A549 (cell line): ENCODE measurements at regions not wholly inside any gene's neighbourhood (a gene's known extent, or its start where the extent isn't known, plus 50 kb on each side); places are given as distances from the start of the nearest gene placed in this dataset.

ENCODE experiments used
- CHD2 ChIP-seq: fragments of 150-350 bp; IDR thresholded peaks from 2 replicates; pipeline ENCODE4 v1.6.1; 2014; ENCODE audit warnings: low read length; ENCODE audit not compliant: partially characterized antibody
- FOSL2 ChIP-seq, 2 experiments: fragments of 450-650 bp in 1 of 2; fragments of >200 bp in 1 of 2; sonication (Bioruptor Twin) in 1 of 2; formaldehyde crosslinking; IDR thresholded peaks; 2 replicates each; pipeline versions ENCODE4 v1.5.0 to v1.6.1; 2016 to 2020; ENCODE audit warnings: mild to moderate bottlenecking in 1 of 2, moderate library complexity in 1 of 2
- HOXA7 ChIP-seq: fragments of 250-450 bp; sonication (Bioruptor Pico); IDR thresholded peaks from 2 replicates; pipeline ENCODE4 v1.5.0; 2020; ENCODE audit warnings: mild to moderate bottlenecking, moderate library complexity
- KDM5A ChIP-seq: fragments of 200-600 bp; sonication (generic); IDR thresholded peaks from 2 replicates; pipeline ENCODE4 v1.6.1; 2016; ENCODE audit warnings: antibody characterized with exemption, mild to moderate bottlenecking
- NR3C1 ChIP-seq: fragments of >200 bp; sonication (Bioruptor Twin); formaldehyde crosslinking; IDR thresholded peaks from 3 replicates; pipeline ENCODE4 v1.6.1; 2017
- POLR2A ChIP-seq: IDR thresholded peaks from 2 replicates; pipeline ENCODE4 v1.6.1; 2012; ENCODE audit warnings: mild to moderate bottlenecking, low read length
- RAD21 ChIP-seq, 2 experiments: fragments of >200 bp in 1 of 2; sonication (Bioruptor Twin) in 1 of 2; formaldehyde crosslinking in 1 of 2; IDR thresholded peaks in 1 of 2; conservative IDR thresholded peaks in 1 of 2; 2 replicates in 1 of 2; 3 replicates in 1 of 2; pipeline ENCODE4 v1.6.1; 2012 to 2018; ENCODE audit warnings: inconsistent platforms in 1 of 2
- RNF2 ChIP-seq: fragments of 200-600 bp; sonication (generic); IDR thresholded peaks from 2 replicates; pipeline ENCODE4 v1.6.1; 2016; ENCODE audit warnings: low read depth, mild to moderate bottlenecking, antibody characterized with exemption, moderate library complexity, borderline replicate concordance
- SMC3 ChIP-seq: fragments of >200 bp; sonication (Bioruptor Twin); formaldehyde crosslinking; IDR thresholded peaks from 3 replicates; pipeline ENCODE4 v1.6.1; 2018; ENCODE audit warnings: inconsistent platforms
- TP53 ChIP-seq: fragments of 250-450 bp; sonication (Bioruptor Pico); IDR thresholded peaks from 2 replicates; pipeline ENCODE4 v1.5.0; 2021; ENCODE audit warnings: mild to moderate bottlenecking, moderate library complexity
- TF ChIP-seq, protein P1 (sequence below): fragments of >200 bp; sonication (Bioruptor Twin); formaldehyde crosslinking; IDR thresholded peaks from 3 replicates; pipeline ENCODE4 v1.5.1; 2016
- TF ChIP-seq, protein P2 (sequence below): fragments of 450-650 bp; IDR thresholded peaks from 2 replicates; pipeline ENCODE4 v1.6.1; 2014; ENCODE audit warnings: antibody characterized with exemption
- TF ChIP-seq, protein P3 (sequence below): IDR thresholded peaks from 2 replicates; pipeline ENCODE4 v1.6.1; 2012
- TF ChIP-seq, protein P4 (sequence below): fragments of 150-350 bp; IDR thresholded peaks from 2 replicates; pipeline ENCODE4 v1.6.1; 2014; ENCODE audit warnings: low read depth, mild to moderate bottlenecking, low read length

DNA sequence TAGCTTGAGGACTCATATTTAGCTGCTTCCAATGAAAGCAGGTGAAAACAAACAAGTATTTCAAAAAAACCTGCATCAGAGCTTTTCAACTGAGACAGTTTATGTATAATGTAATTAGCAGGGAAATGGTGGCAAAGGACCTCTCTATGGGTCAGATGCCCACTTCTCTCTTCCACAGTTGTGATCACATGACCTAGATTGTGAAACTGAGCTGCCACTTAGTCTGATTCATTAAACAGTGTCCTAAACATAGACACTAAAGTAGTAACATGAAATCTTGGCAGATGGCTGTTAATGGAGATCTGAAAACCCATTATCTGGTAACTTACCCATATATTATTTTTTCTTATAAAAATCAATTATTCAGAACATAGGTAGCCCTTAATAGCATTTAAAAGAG is 663.6 kb upstream of the RIOK2 start:
- TF ChIP-seq, protein P1, sequence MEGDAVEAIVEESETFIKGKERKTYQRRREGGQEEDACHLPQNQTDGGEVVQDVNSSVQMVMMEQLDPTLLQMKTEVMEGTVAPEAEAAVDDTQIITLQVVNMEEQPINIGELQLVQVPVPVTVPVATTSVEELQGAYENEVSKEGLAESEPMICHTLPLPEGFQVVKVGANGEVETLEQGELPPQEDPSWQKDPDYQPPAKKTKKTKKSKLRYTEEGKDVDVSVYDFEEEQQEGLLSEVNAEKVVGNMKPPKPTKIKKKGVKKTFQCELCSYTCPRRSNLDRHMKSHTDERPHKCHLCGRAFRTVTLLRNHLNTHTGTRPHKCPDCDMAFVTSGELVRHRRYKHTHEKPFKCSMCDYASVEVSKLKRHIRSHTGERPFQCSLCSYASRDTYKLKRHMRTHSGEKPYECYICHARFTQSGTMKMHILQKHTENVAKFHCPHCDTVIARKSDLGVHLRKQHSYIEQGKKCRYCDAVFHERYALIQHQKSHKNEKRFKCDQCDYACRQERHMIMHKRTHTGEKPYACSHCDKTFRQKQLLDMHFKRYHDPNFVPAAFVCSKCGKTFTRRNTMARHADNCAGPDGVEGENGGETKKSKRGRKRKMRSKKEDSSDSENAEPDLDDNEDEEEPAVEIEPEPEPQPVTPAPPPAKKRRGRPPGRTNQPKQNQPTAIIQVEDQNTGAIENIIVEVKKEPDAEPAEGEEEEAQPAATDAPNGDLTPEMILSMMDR = no peak
- TF ChIP-seq, protein P2, sequence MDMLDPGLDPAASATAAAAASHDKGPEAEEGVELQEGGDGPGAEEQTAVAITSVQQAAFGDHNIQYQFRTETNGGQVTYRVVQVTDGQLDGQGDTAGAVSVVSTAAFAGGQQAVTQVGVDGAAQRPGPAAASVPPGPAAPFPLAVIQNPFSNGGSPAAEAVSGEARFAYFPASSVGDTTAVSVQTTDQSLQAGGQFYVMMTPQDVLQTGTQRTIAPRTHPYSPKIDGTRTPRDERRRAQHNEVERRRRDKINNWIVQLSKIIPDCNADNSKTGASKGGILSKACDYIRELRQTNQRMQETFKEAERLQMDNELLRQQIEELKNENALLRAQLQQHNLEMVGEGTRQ = no peak
- TF ChIP-seq NR3C1 = no peak
- TF ChIP-seq, protein P3, sequence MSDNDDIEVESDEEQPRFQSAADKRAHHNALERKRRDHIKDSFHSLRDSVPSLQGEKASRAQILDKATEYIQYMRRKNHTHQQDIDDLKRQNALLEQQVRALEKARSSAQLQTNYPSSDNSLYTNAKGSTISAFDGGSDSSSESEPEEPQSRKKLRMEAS = no peak
- no peak for TF ChIP-seq KDM5A
- no peak for TF ChIP-seq SMC3
- TF ChIP-seq FOSL2 (IDR thresholded peaks at IDR 0.05) = no peak
- TF ChIP-seq FOSL2 (CRISPR knock-in tag; IDR thresholded peaks at IDR 0.05) = no peak
- no peak for TF ChIP-seq TP53 (CRISPR knock-in tag)
- TF ChIP-seq HOXA7 = no peak
- no peak for TF ChIP-seq POLR2A
- no peak for TF ChIP-seq RAD21 (conservative IDR thresholded peaks at IDR 0.05 in 1 of 2, IDR thresholded peaks at IDR 0.05 in 1 of 2)
- TF ChIP-seq, protein P4, sequence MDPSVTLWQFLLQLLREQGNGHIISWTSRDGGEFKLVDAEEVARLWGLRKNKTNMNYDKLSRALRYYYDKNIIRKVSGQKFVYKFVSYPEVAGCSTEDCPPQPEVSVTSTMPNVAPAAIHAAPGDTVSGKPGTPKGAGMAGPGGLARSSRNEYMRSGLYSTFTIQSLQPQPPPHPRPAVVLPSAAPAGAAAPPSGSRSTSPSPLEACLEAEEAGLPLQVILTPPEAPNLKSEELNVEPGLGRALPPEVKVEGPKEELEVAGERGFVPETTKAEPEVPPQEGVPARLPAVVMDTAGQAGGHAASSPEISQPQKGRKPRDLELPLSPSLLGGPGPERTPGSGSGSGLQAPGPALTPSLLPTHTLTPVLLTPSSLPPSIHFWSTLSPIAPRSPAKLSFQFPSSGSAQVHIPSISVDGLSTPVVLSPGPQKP = no peak
- TF ChIP-seq RNF2 = no peak
- no peak for TF ChIP-seq CHD2
